ENCODE measurements at regions not wholly inside any gene's neighbourhood (a gene's known extent, or its start where the extent isn't known, plus 50 kb on each side); places are given as distances from the start of the nearest gene placed in this dataset.

DNA sequence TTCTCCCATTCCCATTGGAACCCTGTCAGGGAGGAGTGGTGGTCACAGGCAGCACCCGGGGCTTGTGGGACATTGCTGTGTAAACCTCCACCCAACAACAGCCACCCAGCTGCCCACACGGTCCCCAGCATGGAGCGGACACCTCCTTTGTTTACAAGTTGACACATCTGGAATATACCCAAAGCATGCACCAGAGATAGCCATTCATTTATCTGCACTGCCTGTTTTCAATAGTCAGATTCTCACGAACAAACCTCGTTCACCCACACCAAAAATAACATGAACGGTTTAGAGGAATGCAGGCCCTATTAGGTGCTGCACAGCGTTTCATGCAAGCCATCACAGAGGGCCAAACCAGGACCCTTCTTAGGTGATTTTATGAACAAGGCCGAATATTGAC lies 244.8 kb downstream of the FOXL1 start:
- H3K27ac Mint-ChIP-seq = no peak overlapping the region
- peaks cover 43% of the 10 kb centered on the region for H3K27me3 Mint-ChIP-seq (ENCODE audit: low read depth)

DNA sequence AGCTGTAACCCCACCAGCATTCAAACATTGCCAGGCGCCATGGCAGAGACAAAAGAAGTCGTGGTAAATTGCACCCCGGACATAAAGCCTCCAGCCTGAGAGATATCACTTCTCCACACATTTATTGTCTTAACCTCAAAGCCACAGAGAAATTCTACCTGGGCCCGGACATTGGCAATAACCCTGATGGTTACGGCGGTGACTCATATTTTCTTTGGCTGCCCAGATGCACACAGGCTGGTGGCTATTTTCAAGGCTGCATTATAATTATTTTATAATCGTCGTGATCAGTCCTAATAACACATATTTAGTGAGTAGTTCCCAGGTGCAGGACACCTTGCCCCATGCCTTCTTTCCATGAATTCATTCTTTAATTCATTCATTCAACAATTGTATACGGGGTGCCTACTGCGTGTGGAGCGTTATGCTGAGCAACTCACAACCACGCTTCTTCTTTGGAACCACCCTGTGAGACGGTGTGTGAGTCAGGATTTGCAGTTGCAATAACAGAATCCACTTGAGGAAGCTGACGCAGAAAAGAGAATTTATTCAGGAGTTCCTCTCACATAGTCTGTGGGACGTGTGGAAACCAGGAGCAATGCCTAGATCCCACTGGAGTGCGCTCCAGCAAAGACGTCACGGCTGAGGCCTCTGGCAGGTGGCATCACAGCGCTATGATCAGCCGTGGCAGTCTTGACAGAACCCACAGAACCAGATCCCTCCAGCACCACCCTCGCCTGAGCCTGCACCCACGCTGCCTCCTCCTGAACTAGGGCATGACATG lies 245.7 kb downstream of the FOXL1 start:
- TF ChIP-seq, protein P1, sequence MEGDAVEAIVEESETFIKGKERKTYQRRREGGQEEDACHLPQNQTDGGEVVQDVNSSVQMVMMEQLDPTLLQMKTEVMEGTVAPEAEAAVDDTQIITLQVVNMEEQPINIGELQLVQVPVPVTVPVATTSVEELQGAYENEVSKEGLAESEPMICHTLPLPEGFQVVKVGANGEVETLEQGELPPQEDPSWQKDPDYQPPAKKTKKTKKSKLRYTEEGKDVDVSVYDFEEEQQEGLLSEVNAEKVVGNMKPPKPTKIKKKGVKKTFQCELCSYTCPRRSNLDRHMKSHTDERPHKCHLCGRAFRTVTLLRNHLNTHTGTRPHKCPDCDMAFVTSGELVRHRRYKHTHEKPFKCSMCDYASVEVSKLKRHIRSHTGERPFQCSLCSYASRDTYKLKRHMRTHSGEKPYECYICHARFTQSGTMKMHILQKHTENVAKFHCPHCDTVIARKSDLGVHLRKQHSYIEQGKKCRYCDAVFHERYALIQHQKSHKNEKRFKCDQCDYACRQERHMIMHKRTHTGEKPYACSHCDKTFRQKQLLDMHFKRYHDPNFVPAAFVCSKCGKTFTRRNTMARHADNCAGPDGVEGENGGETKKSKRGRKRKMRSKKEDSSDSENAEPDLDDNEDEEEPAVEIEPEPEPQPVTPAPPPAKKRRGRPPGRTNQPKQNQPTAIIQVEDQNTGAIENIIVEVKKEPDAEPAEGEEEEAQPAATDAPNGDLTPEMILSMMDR (IDR thresholded peaks at IDR 0.05; ENCODE audit: unreplicated experiment) = no peak
- no peak overlapping the region for H3K4me3 Mint-ChIP-seq
- H3K27me3 Mint-ChIP-seq (ENCODE audit: low read depth) = peaks cover 48% of the 10 kb centered on the region
- no peaks in the 10 kb centered on the region for H3K36me3 Mint-ChIP-seq
- H3K4me1 Mint-ChIP-seq = peaks cover 33% of the 10 kb centered on the region
- no peak for DNase-seq (ENCODE audit: low spot score in 2 of 2, unreplicated experiment in 2 of 2)
- H3K27ac Mint-ChIP-seq = no peak overlapping the region
- H3K9me3 Mint-ChIP-seq = peaks cover 4% of the 10 kb centered on the region

More for the DNA sequence above, 244.8 kb downstream of the FOXL1 start:
- no peak for DNase-seq (ENCODE audit: low spot score in 2 of 2, unreplicated experiment in 2 of 2)
- Mint-ChIP-seq H3K4me3 (no peak overlapping the region), H3K9me3 (peaks cover 4% of the 10 kb centered on the region), H3K4me1 (peaks cover 42% of the 10 kb centered on the region), H3K36me3 (no peaks in the 10 kb centered on the region)
- TF ChIP-seq, protein P1 (IDR thresholded peaks at IDR 0.05; ENCODE audit: unreplicated experiment) = no peak

DNA sequence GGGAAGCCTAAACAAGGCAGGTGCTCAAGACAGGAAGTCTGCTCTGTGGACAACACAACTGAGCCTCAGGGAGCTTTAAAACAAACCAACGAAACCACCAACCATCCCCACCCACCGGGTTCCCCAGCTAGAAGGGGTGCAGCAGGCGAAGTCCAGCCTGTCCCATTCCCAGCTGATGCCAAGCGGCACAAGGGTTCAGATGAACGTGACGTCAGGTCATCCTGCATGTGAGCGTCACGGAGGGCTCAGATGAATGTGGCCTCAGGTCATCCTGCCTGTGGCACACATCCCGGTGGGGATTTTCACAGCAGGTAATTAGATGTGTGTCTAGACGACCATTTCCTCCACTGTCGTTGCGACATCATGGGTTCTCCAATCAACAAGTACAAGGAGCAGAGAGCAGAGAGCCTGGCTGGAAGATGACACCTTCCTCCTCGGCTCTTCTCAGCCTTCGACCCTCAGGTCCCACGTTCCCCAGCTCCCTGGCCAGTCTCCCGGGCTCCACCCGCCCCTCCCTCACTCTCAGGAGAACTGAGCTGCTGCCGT lies 246.5 kb downstream of the FOXL1 start:
- Mint-ChIP-seq H3K27ac (no peak overlapping the region), H3K27me3 (ENCODE audit: low read depth) (peaks cover 55% of the 10 kb centered on the region), H3K36me3 (no peaks in the 10 kb centered on the region), H3K4me1 (peaks cover 29% of the 10 kb centered on the region), H3K9me3 (peaks cover 4% of the 10 kb centered on the region), H3K4me3 (no peak overlapping the region)
- TF ChIP-seq, protein P1 (IDR thresholded peaks at IDR 0.05; ENCODE audit: unreplicated experiment) = no peak
- no peak for DNase-seq (ENCODE audit: low spot score in 2 of 2, unreplicated experiment in 2 of 2)

DNA sequence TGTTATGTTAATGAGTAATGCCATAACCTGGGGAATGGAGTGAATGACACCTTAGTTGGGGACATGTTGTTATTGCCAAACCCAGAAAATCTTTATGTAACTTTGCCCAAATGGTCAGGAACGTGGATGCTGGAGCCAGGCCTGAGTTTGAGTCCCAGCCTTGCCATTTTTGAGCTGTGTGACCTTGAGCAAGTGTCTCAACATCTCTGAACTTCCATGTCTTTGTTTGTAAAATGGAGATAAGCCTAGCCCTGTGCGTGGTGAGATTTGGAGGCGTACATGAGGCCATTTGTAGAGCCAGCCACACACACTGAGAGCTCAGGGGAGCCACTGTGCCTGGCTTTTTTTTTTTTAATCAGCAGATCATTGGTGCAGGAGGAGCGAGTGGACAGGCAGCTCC lies 247.3 kb downstream of the FOXL1 start:
- no peak for DNase-seq (ENCODE audit: low spot score in 2 of 2, unreplicated experiment in 2 of 2)
- H3K27ac Mint-ChIP-seq = no peak overlapping the region
- TF ChIP-seq, protein P1 (IDR thresholded peaks at IDR 0.05; ENCODE audit: unreplicated experiment) = no peak
- peaks cover 7% of the 10 kb centered on the region for H3K9me3 Mint-ChIP-seq
- H3K4me3 Mint-ChIP-seq = no peak overlapping the region
- H3K4me1 Mint-ChIP-seq = peaks cover 29% of the 10 kb centered on the region
- peaks cover 62% of the 10 kb centered on the region for H3K27me3 Mint-ChIP-seq (ENCODE audit: low read depth)
- H3K36me3 Mint-ChIP-seq = no peaks in the 10 kb centered on the region

DNA sequence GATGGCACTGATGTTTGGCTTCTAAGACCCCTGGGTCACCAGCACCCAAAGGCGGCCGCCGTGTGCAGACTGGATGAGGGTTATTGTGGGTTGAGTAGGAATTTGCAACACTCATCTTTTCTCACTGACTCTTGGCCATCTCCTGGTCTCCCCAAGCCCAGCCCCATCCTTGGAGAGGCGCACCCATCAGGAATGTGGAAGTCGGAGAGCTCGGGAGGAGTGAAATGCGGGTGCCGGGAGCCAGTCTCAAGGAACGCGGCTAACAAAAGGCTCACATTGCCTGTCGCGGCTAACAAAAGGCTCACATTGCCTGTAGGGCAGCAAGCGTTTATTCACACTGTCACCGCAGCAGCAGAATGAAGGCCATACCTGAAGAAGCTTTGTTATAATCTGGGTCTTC lies 248.6 kb downstream of the FOXL1 start:
- H3K36me3 Mint-ChIP-seq = no peaks in the 10 kb centered on the region
- H3K9me3 Mint-ChIP-seq = peaks cover 4% of the 10 kb centered on the region
- no peak overlapping the region for H3K27ac Mint-ChIP-seq
- H3K4me1 Mint-ChIP-seq = peaks cover 29% of the 10 kb centered on the region
- TF ChIP-seq, protein P1 (IDR thresholded peaks at IDR 0.05; ENCODE audit: unreplicated experiment) = no peak
- peaks cover 65% of the 10 kb centered on the region for H3K27me3 Mint-ChIP-seq (ENCODE audit: low read depth)
- DNase-seq (ENCODE audit: low spot score in 2 of 2, unreplicated experiment in 2 of 2) = no peak
- H3K4me3 Mint-ChIP-seq = no peak overlapping the region
